OCI-LY3 (cell line): ENCODE measurements at regions not wholly inside any gene's neighbourhood (a gene's known extent, or its start where the extent isn't known, plus 50 kb on each side); places are given as distances from the start of the nearest gene placed in this dataset.

ENCODE experiments used
- EZH2phosphoT487 ChIP-seq: fragments of 200-600 bp; shearing (Covaris generic); IDR thresholded peaks from 2 replicates; pipeline ENCODE4 v1.6.1; 2018; ENCODE audit warnings: antibody characterized with exemption, mixed run types, low read depth
- TF ChIP-seq, protein P1 (sequence below): fragments of 200-600, 300-600 bp; sonication (generic); IDR thresholded peaks from 2 replicates; pipeline ENCODE4 v1.5.1; 2014; ENCODE audit warnings: antibody characterized with exemption, low read length, low read depth

DNA sequence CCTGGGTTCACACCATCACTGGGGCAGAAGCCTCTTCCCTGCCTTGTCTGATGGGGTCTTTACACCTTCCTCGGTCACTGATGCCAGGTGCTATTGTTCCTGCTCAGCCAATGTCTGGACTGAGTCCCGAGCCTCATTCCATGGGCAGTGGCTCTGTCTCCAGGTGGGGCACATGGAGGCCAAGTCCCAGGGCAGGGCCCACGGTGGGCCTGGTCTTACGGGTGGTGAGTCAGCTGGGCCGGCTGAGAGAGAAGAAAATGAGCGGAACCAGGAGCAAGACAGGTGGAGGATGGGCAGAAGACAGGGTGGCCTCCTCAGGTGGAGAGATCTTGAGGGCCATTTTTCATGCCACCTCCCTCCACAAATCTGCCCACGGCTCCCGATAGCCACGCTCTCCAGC, 131.7 kb upstream of the FAM20C start:
- TF ChIP-seq, protein P1, sequence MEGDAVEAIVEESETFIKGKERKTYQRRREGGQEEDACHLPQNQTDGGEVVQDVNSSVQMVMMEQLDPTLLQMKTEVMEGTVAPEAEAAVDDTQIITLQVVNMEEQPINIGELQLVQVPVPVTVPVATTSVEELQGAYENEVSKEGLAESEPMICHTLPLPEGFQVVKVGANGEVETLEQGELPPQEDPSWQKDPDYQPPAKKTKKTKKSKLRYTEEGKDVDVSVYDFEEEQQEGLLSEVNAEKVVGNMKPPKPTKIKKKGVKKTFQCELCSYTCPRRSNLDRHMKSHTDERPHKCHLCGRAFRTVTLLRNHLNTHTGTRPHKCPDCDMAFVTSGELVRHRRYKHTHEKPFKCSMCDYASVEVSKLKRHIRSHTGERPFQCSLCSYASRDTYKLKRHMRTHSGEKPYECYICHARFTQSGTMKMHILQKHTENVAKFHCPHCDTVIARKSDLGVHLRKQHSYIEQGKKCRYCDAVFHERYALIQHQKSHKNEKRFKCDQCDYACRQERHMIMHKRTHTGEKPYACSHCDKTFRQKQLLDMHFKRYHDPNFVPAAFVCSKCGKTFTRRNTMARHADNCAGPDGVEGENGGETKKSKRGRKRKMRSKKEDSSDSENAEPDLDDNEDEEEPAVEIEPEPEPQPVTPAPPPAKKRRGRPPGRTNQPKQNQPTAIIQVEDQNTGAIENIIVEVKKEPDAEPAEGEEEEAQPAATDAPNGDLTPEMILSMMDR, result no peak
- TF ChIP-seq EZH2phosphoT487, result no peak
